H1 (cell line): ENCODE measurements at regions not wholly inside any gene's neighbourhood (a gene's known extent, or its start where the extent isn't known, plus 50 kb on each side); places are given as distances from the start of the nearest gene placed in this dataset.

ENCODE experiments used
- E2F6 ChIP-seq: IDR thresholded peaks from 2 replicates; pipeline ENCODE4 v1.6.1; 2012; ENCODE audit warnings: inconsistent platforms

DNA sequence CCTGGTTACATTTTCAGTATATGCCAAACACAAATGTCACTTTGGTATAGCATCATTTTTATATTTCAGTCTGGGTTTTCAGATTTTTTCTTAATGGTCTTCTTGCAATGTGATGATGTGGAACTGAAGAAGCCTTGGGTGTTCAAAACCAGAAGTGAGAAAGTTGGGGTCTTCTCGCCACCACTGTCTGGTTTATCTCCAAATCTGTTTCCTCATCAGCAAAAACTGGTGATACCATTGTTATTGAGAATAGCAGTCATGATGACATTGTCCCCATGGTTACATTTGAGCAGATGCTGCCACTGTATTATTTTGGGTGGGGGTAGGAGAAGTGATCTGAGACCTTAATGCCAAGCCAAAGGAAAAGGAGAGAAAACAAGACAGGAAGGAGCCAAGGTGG, 85.9 kb upstream of the MAP3K1 start (continued):
- TF ChIP-seq E2F6: no peak
